ENCODE measurements at regions not wholly inside any gene's neighbourhood (a gene's known extent, or its start where the extent isn't known, plus 50 kb on each side); places are given as distances from the start of the nearest gene placed in this dataset.

DNA sequence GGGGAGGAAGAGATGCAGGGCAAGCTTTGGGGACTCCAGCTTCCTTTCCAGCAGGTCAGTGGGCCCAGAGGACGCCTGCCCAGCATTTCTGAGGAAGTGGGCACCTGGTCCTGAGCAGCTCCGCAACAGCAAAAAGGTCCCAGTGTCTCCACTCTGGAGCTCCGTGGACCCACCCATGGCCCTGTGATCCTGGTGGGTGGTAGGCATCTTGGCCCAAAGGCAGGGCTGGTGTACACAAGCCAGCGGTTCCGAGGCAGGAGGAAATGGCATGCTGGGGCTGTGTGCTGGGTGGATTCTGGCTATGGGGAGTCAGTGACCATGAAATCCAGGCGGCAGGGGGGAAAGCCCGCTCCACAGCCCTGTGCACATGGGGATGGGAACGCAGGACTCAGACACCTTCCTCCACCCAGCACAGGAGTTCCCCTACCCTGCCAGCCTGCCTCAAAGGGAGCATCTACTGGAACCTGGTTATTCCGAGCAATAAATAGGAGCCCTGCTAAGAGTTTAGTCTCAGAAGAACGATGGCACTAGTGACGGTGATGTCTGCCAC, 206.0 kb downstream of the GLI2 start:
- TF ChIP-seq MXI1 (conservative IDR thresholded peaks at IDR 0.05; ENCODE audit: poor library complexity, severe bottlenecking) (no peak), POLR2AphosphoS5 (IDR thresholded peaks at IDR 0.05) (no peak), EZH2 (IDR thresholded peaks at IDR 0.05; ENCODE audit: borderline replicate concordance, insufficient read depth, low read length, poor library complexity, severe bottlenecking) (no peak)

Data from neural cell (in vitro differentiated cells).